Loucy (cell line): ENCODE measurements at regions not wholly inside any gene's neighbourhood (a gene's known extent, or its start where the extent isn't known, plus 50 kb on each side); places are given as distances from the start of the nearest gene placed in this dataset.

Experiments
- H2AFZ ChIP-seq: fragments of 200-600 bp; sonication (generic); 2 replicates; pipeline ENCODE4 v1.6.0; 2016; ENCODE audit warnings: antibody characterized with exemption, mild to moderate bottlenecking, low read length, moderate library complexity
- H3F3A ChIP-seq: fragments of 200-600 bp; 2 replicates; pipeline ENCODE4 v1.6.0; 2016; ENCODE audit warnings: antibody characterized with exemption, low read depth, mild to moderate bottlenecking
- H3K27me3 ChIP-seq: fragments of 200-600 bp; sonication (generic); 2 replicates; pipeline ENCODE4 v1.6.1; 2014; ENCODE audit warnings: low read length, mild to moderate bottlenecking; ENCODE audit not compliant: insufficient read depth, poor library complexity, severe bottlenecking
- H3K36me3 ChIP-seq: fragments of 200-600 bp; sonication (generic); 2 replicates; pipeline ENCODE4 v1.6.1; 2016; ENCODE audit warnings: low read length; ENCODE audit not compliant: insufficient read depth
- H3K4me1 ChIP-seq: fragments of 200-600 bp; sonication (generic); 2 replicates; pipeline ENCODE4 v1.5.1; 2014; ENCODE audit warnings: low read length, mild to moderate bottlenecking; ENCODE audit not compliant: insufficient read depth, poor library complexity, severe bottlenecking
- H3K4me2 ChIP-seq: fragments of 200-600 bp; sonication (generic); 2 replicates; pipeline ENCODE4 v1.6.0; 2014; ENCODE audit warnings: antibody characterized with exemption, low read length, low read depth, mild to moderate bottlenecking; ENCODE audit not compliant: poor library complexity, severe bottlenecking
- H3K4me3 ChIP-seq: fragments of 200-600 bp; sonication (generic); 2 replicates; pipeline ENCODE4 v1.5.1; 2014; ENCODE audit warnings: low read length, mild to moderate bottlenecking, mixed read lengths; ENCODE audit not compliant: poor library complexity, severe bottlenecking
- H3K79me2 ChIP-seq: fragments of 200-600 bp; sonication (generic); 2 replicates; pipeline ENCODE4 v1.6.1; 2014; ENCODE audit warnings: low read length; ENCODE audit not compliant: insufficient read depth
- H3K9ac ChIP-seq: fragments of 200-600 bp; sonication (generic); 2 replicates; pipeline ENCODE4 v1.6.0; 2014; ENCODE audit warnings: mild to moderate bottlenecking, low read depth, low read length, moderate library complexity; ENCODE audit not compliant: poor library complexity, severe bottlenecking
- H3K9me2 ChIP-seq: fragments of 200-600 bp; sonication (generic); replicated peaks from 2 replicates; pipeline ENCODE4 v1.6.1; 2016; ENCODE audit warnings: low read depth, low read length, mixed read lengths
- H3K9me3 ChIP-seq: fragments of 200-600 bp; sonication (generic); 2 replicates; pipeline ENCODE4 v1.6.1; 2014; ENCODE audit warnings: mild to moderate bottlenecking, antibody characterized with exemption, low read length, low read depth; ENCODE audit not compliant: insufficient read depth
- H4K20me1 ChIP-seq: fragments of 200-600 bp; sonication (generic); 2 replicates; pipeline ENCODE4 v1.6.0; 2014; ENCODE audit warnings: antibody characterized with exemption, low read length, mild to moderate bottlenecking; ENCODE audit not compliant: insufficient read depth, poor library complexity, severe bottlenecking
- EZH2phosphoT487 ChIP-seq: fragments of 200-600 bp; IDR thresholded peaks from 2 replicates; pipeline ENCODE4 v1.6.1; 2018; ENCODE audit warnings: antibody characterized with exemption, mild to moderate bottlenecking, moderate library complexity, borderline replicate concordance
- TF ChIP-seq, protein P1 (sequence below): fragments of 200-600 bp; sonication (generic); conservative IDR thresholded peaks from 2 replicates; pipeline ENCODE4 v1.5.1; 2014; ENCODE audit warnings: mild to moderate bottlenecking, antibody characterized with exemption, low read length

DNA sequence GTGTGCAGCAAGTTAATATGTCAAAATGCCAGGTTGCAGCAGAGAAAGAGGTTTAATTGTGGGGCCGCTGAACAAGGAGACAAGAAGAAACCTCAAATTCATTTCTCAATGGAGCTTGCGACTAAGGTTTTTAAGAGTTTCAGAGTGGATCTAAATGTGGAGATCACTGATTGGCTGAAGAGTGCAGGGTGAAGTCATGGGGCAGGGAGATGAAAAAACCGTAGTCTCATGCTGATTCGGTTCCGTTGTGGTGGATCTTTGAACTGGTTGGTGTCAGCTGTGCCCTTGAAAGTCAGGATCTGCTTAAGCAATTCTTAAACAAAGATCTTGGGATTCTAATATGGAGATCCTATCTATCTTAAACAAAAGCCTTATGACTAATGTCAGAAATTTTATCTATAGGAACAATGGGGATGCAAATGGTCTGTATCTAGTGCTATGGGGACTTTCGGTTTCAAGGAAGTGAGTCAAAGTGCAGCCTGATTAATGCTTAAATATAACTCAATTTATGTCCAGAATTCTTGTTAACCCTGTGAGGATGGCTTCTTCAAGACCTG lies 173.9 kb upstream of the CENPE start:
- H3K4me1 ChIP-seq = no peaks in the 10 kb centered on the region
- H3K36me3 ChIP-seq = no peaks in the 10 kb centered on the region
- no peaks in the 10 kb centered on the region for H3K9me2 ChIP-seq
- no peak overlapping the region for H3K9ac ChIP-seq
- no peak overlapping the region for H2AFZ ChIP-seq
- no peaks in the 10 kb centered on the region for H3K9me3 ChIP-seq
- H3K79me2 ChIP-seq = no peaks in the 10 kb centered on the region
- H3K4me3 ChIP-seq = no peak overlapping the region
- TF ChIP-seq EZH2phosphoT487 = no peak
- TF ChIP-seq, protein P1, sequence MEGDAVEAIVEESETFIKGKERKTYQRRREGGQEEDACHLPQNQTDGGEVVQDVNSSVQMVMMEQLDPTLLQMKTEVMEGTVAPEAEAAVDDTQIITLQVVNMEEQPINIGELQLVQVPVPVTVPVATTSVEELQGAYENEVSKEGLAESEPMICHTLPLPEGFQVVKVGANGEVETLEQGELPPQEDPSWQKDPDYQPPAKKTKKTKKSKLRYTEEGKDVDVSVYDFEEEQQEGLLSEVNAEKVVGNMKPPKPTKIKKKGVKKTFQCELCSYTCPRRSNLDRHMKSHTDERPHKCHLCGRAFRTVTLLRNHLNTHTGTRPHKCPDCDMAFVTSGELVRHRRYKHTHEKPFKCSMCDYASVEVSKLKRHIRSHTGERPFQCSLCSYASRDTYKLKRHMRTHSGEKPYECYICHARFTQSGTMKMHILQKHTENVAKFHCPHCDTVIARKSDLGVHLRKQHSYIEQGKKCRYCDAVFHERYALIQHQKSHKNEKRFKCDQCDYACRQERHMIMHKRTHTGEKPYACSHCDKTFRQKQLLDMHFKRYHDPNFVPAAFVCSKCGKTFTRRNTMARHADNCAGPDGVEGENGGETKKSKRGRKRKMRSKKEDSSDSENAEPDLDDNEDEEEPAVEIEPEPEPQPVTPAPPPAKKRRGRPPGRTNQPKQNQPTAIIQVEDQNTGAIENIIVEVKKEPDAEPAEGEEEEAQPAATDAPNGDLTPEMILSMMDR = no peak
- no peaks in the 10 kb centered on the region for H3F3A ChIP-seq
- H3K27me3 ChIP-seq = no peaks in the 10 kb centered on the region
- no peak overlapping the region for H3K4me2 ChIP-seq
- no peaks in the 10 kb centered on the region for H4K20me1 ChIP-seq

DNA sequence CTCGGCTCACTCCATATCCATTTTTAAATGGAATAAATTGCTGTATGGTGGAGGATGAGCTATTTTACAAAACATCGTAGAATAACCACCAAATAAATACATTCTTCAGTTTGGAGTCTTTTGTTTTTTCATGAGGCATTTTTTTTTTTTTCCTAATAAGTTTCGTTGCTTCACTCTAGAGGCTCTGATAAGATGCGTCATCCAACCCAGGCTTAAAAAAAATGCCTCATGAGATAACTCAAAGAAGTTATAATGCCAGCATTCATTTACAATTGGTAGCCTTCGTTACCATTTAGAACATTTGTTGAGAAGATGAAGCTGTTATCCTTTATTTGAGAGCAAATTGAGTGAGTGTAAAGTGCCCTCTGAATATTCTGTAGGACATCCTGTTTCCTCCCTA lies 172.2 kb upstream of the CENPE start:
- Histone ChIP-seq H3K4me3 (no peak overlapping the region), H3K4me2 (no peak overlapping the region), H3K27me3 (no peaks in the 10 kb centered on the region), H3K79me2 (no peaks in the 10 kb centered on the region), H3F3A (no peaks in the 10 kb centered on the region), H3K9me3 (no peaks in the 10 kb centered on the region), H3K4me1 (no peaks in the 10 kb centered on the region), H3K36me3 (no peaks in the 10 kb centered on the region), H3K9ac (no peak overlapping the region), H2AFZ (no peak overlapping the region), H3K9me2 (no peaks in the 10 kb centered on the region), H4K20me1 (no peaks in the 10 kb centered on the region)
- TF ChIP-seq EZH2phosphoT487 = no peak
- TF ChIP-seq, protein P1 = no peak

DNA sequence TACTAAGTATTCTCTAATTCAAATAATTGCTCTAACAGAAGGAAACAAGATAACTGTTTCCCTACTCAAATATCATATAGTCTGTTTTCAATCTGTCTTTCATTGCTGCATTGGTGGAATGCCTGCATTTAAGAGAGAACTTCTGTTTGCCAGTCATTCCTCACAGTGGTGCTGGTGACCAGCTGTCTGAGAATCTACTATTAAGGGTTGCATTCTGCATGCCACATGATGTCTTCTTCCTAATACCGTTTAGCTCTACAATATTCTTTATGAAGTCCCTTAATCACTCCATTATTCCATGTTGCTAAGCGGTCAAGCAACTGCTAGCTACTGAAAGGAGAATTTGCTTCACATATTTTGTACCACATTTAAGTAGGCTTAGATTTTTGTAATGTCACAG lies 167.1 kb upstream of the CENPE start:
- H3K4me2 ChIP-seq = no peak overlapping the region
- H4K20me1 ChIP-seq = no peaks in the 10 kb centered on the region
- no peak overlapping the region for H3K4me3 ChIP-seq
- H3K27me3 ChIP-seq = no peaks in the 10 kb centered on the region
- H3K4me1 ChIP-seq = no peaks in the 10 kb centered on the region
- no peaks in the 10 kb centered on the region for H3F3A ChIP-seq
- no peaks in the 10 kb centered on the region for H3K36me3 ChIP-seq
- no peak overlapping the region for H3K9ac ChIP-seq
- no peak for TF ChIP-seq EZH2phosphoT487
- TF ChIP-seq, protein P1 = no peak
- H3K9me2 ChIP-seq = no peaks in the 10 kb centered on the region
- no peaks in the 10 kb centered on the region; the same call in 1 of the 2 replicates for H3K9me3 ChIP-seq
- no peaks in the 10 kb centered on the region for H3K79me2 ChIP-seq
- no peak overlapping the region for H2AFZ ChIP-seq
